C4-2B (cell line): ENCODE measurements at regions not wholly inside any gene's neighbourhood (a gene's known extent, or its start where the extent isn't known, plus 50 kb on each side); places are given as distances from the start of the nearest gene placed in this dataset.

ENCODE experiments used
- H3K27ac ChIP-seq: fragments of 450-650 bp; 2 replicates; pipeline ENCODE4 v1.5.1; 2017
- ZFX ChIP-seq: fragments of 450-650 bp; IDR thresholded peaks from 2 replicates; pipeline ENCODE4 v1.6.1; 2017
- TF ChIP-seq, protein P1 (sequence below): fragments of 450-650 bp; conservative IDR thresholded peaks from 2 replicates; pipeline ENCODE4 v1.5.1; 2017; ENCODE audit warnings: mild to moderate bottlenecking

DNA sequence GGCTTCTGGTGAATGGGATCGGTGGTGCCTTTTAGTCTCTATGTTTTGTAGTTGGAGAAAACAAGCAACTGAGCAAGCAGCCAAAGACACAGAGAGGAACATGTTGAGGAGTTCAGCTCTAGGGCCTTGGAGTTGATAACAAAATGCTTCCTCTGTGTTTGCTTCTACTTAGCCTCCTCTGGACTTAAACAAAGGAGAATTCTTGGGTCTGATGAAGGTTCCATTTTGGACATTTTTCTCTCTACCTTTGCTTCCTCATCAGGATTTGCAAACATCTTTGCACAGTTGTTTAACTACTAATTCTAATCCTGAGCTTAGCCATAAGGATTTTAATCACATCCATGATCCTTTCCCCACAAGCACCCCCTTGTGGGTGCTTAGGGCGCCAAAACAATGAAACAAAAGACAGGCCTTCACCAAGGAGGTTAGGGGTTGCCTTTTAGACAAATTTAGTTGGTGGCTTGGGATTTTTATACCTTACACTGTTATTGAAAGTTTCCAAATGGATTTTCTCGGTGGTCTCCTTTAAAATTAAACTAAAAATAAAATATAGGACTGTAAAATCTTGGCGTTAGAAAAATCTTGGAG is 148.5 kb upstream of the SATB2 start:
- no peak overlapping the region for H3K27ac ChIP-seq
- no peak for TF ChIP-seq ZFX
- TF ChIP-seq, protein P1, sequence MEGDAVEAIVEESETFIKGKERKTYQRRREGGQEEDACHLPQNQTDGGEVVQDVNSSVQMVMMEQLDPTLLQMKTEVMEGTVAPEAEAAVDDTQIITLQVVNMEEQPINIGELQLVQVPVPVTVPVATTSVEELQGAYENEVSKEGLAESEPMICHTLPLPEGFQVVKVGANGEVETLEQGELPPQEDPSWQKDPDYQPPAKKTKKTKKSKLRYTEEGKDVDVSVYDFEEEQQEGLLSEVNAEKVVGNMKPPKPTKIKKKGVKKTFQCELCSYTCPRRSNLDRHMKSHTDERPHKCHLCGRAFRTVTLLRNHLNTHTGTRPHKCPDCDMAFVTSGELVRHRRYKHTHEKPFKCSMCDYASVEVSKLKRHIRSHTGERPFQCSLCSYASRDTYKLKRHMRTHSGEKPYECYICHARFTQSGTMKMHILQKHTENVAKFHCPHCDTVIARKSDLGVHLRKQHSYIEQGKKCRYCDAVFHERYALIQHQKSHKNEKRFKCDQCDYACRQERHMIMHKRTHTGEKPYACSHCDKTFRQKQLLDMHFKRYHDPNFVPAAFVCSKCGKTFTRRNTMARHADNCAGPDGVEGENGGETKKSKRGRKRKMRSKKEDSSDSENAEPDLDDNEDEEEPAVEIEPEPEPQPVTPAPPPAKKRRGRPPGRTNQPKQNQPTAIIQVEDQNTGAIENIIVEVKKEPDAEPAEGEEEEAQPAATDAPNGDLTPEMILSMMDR, result peak; percentile 22; the same call in 1 of the 2 replicates

GRCh38 chr2:199603721-199604291 is 146.1 kb upstream of the SATB2 start:
- TF ChIP-seq ZFX, result no peak
- TF ChIP-seq, protein P1, result no peak
- no peak overlapping the region for H3K27ac ChIP-seq

GRCh38 chr2:199602896-199603717 is 145.4 kb upstream of the SATB2 start:
- TF ChIP-seq, protein P1, result no peak
- TF ChIP-seq ZFX, result no peak
- no peak overlapping the region for H3K27ac ChIP-seq

GRCh38 chr2:199602271-199602895 is 144.6 kb upstream of the SATB2 start:
- H3K27ac ChIP-seq, result no peak overlapping the region
- TF ChIP-seq ZFX, result no peak
- TF ChIP-seq, protein P1, result peak; percentile 18

DNA sequence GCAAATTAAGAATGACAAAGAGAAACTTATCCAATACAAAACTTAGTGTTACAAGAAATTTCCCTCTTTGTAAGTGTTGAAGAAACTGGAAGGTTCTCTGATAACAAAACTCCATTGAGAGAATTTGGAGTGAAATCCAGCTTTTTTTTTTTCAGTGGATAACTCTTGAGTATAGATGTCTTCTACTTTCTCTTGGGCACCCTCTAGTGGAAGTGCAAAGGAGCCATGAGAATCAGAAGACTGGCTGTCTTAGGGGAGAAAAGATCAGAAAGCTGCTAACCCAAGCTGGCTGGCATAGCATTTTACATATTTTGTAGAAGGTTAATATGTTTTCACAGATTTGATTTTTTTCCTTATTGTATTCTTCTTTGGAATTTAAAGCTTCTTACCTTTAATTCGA is 138.8 kb upstream of the SATB2 start:
- H3K27ac ChIP-seq, result no peak overlapping the region
- TF ChIP-seq ZFX, result no peak
- TF ChIP-seq, protein P1, result peak; percentile 72

GRCh38 chr2:199594443-199594842 is 136.7 kb upstream of the SATB2 start:
- H3K27ac ChIP-seq, result no peak overlapping the region
- TF ChIP-seq, protein P1, result no peak
- TF ChIP-seq ZFX, result no peak

- H3K27ac ChIP-seq, result no peak overlapping the region
- TF ChIP-seq, protein P1, result no peak
- no peak for TF ChIP-seq ZFX
Observed at GRCh38 chr2:199591826-199592225, 134.1 kb upstream of the SATB2 start.
